IMR-90 (cell line): ENCODE measurements at regions not wholly inside any gene's neighbourhood (a gene's known extent, or its start where the extent isn't known, plus 50 kb on each side); places are given as distances from the start of the nearest gene placed in this dataset.

Experiments
- ATAC-seq: fragments of 200-7000 bp; cut with Tn5 transposase; 2 replicates; pipeline ENCODE4 v1.9.1; 2020; ENCODE audit warnings: low read depth, mild to moderate bottlenecking, moderate library complexity
- BruUV-seq: library from RNA; stranded (reverse); fragments of 400-500 nt; replicated peaks from 2 replicates; lab custom pipeline; 2021; lab: Mats Ljungman, UMichigan
- CTCF ChIA-PET: fragments of 300-600 bp; formaldehyde crosslinking; extraction: SDS; loops from one replicate; lab custom pipeline; 2021; ENCODE audit warnings: antibody characterized with exemption; lab: Yijun Ruan, JAX
- POLR2A ChIA-PET: fragments of 300-600 bp; sonication (Branson Sonifier 250); formaldehyde crosslinking; loops from one replicate; lab custom pipeline; 2022; ENCODE audit warnings: antibody characterized with exemption; ENCODE audit not compliant: unreplicated experiment; lab: Charles Lee
- DNase-seq: peaks from one replicate; pipeline ENCODE4 v3.0.0; 2013
- H2AFZ ChIP-seq: replicated peaks from 2 replicates; pipeline ENCODE3; 2013; ENCODE audit warnings: low read length, mild to moderate bottlenecking; ENCODE audit not compliant: poor library complexity
- H2AK5ac ChIP-seq: 2 replicates; pipeline ENCODE4 v1.6.1; 2013; ENCODE audit warnings: low read depth, low read length, inconsistent platforms
- H2AK9ac ChIP-seq: replicated peaks from 2 replicates; pipeline ENCODE3; 2013; ENCODE audit warnings: mild to moderate bottlenecking, low read depth, low read length, moderate library complexity; ENCODE audit not compliant: poor library complexity
- H2BK120ac ChIP-seq: 2 replicates; pipeline ENCODE4 v1.6.1; 2013; ENCODE audit warnings: low read depth, low read length, inconsistent platforms
- H2BK15ac ChIP-seq: 3 replicates; pipeline ENCODE4 v1.6.1; 2013; ENCODE audit warnings: low read depth, low read length, inconsistent platforms
- H2BK20ac ChIP-seq: 2 replicates; pipeline ENCODE4 v1.6.1; 2013; ENCODE audit warnings: low read depth, mild to moderate bottlenecking, inconsistent platforms, low read length, moderate library complexity
- H2BK5ac ChIP-seq: 2 replicates; pipeline ENCODE4 v1.6.1; 2013; ENCODE audit warnings: mild to moderate bottlenecking, low read depth, low read length, inconsistent platforms; ENCODE audit not compliant: poor library complexity, severe bottlenecking
- H3K14ac ChIP-seq: replicated peaks from 2 replicates; pipeline ENCODE4 v1.6.1; 2013; ENCODE audit warnings: low read depth, low read length, inconsistent platforms
- H3K18ac ChIP-seq: 2 replicates; pipeline ENCODE4 v1.6.1; 2013; ENCODE audit warnings: low read depth, low read length, control low read depth
- H3K23ac ChIP-seq: 2 replicates; pipeline ENCODE4 v1.6.1; 2013; ENCODE audit warnings: low read depth, low read length, inconsistent platforms
- H3K27ac ChIP-seq: 2 replicates; pipeline ENCODE4 v1.5.1; 2013; ENCODE audit warnings: mild to moderate bottlenecking, control low read depth, low read length; ENCODE audit not compliant: insufficient read depth
- H3K27me3 ChIP-seq: 2 replicates; pipeline ENCODE4 v1.6.1; 2013; ENCODE audit warnings: low read length; ENCODE audit not compliant: control insufficient read depth, insufficient read depth
- H3K36me3 ChIP-seq: 2 replicates; pipeline ENCODE4 v1.6.1; 2013; ENCODE audit warnings: low read length, mixed read lengths; ENCODE audit not compliant: control insufficient read depth, insufficient read depth
- H3K4ac ChIP-seq: 2 replicates; pipeline ENCODE4 v1.6.1; 2013; ENCODE audit warnings: low read depth, low read length, inconsistent platforms
- H3K4me1 ChIP-seq: 2 replicates; pipeline ENCODE4 v1.6.1; 2013; ENCODE audit warnings: low read length, mixed read lengths; ENCODE audit not compliant: control insufficient read depth, insufficient read depth
- H3K4me2 ChIP-seq: 2 replicates; pipeline ENCODE4 v1.6.1; 2013; ENCODE audit warnings: low read depth, mild to moderate bottlenecking, control low read depth, low read length, moderate library complexity
- H3K4me3 ChIP-seq: 2 replicates; pipeline ENCODE4 v1.5.1; 2013; ENCODE audit warnings: low read depth, mild to moderate bottlenecking, control low read depth, low read length, moderate library complexity; ENCODE audit not compliant: insufficient read depth
- H3K56ac ChIP-seq: 2 replicates; pipeline ENCODE4 v1.6.1; 2013; ENCODE audit warnings: low read length, inconsistent platforms; ENCODE audit not compliant: insufficient read depth; ENCODE audit errors: extremely low read depth
- H3K79me1 ChIP-seq, 2 experiments: 2 replicates each; pipeline ENCODE4 v1.6.1; 2013; ENCODE audit warnings: low read length in 2 of 2, inconsistent platforms in 1 of 2, low read depth in 1 of 2
- H3K9ac ChIP-seq: 2 replicates; pipeline ENCODE4 v1.6.1; 2013; ENCODE audit warnings: low read depth, low read length, control low read depth
- H3K9me1 ChIP-seq: 2 replicates; pipeline ENCODE4 v1.6.1; 2013; ENCODE audit warnings: low read length, inconsistent platforms; ENCODE audit not compliant: insufficient read depth
- H3K9me3 ChIP-seq: 2 replicates; pipeline ENCODE4 v1.6.1; 2013; ENCODE audit warnings: low read length; ENCODE audit not compliant: control insufficient read depth, insufficient read depth
- H4K20me1 ChIP-seq: 2 replicates; pipeline ENCODE4 v1.6.1; 2013; ENCODE audit warnings: low read length, inconsistent platforms; ENCODE audit not compliant: insufficient read depth
- H4K5ac ChIP-seq: 2 replicates; pipeline ENCODE4 v1.6.1; 2013; ENCODE audit warnings: mild to moderate bottlenecking, low read depth, low read length, control low read depth
- H4K8ac ChIP-seq, 2 experiments: 2 replicates each; pipeline ENCODE4 v1.6.1; 2013; ENCODE audit warnings: low read depth in 2 of 2, low read length in 2 of 2, control low read depth in 1 of 2, inconsistent platforms in 1 of 2
- H4K91ac ChIP-seq: 2 replicates; pipeline ENCODE4 v1.6.1; 2013; ENCODE audit warnings: low read depth, low read length, inconsistent platforms; ENCODE audit not compliant: insufficient read depth
- CEBPB ChIP-seq: IDR thresholded peaks from 2 replicates; pipeline ENCODE4 v1.6.1; 2012; ENCODE audit warnings: low read depth, low read length, improper control_type of control experiment
- FOS ChIP-seq: fragments of 150-350 bp; IDR thresholded peaks from 2 replicates; pipeline ENCODE4 v1.6.1; 2016; ENCODE audit warnings: low read depth, low read length
- RAD21 ChIP-seq: IDR thresholded peaks from 2 replicates; pipeline ENCODE4 v1.6.1; 2012; ENCODE audit warnings: low read length, improper control_type of control experiment
- WGBS, 2 experiments: methylation state at CpG; one replicate each; pipeline versions ENCODE4 v1.1.5 to v1.1.7; 2013; ENCODE audit warnings: missing lambda C conversion rate in 2 of 2; ENCODE audit not compliant: insufficient read length in 1 of 2; ENCODE audit errors: extremely low coverage in 2 of 2; 5-methylcytosine and 5-hydroxymethylcytosine counted together
- dilution Hi-C: fragments of 300-500 bp; cut with HindIII; formaldehyde crosslinking; loops from one replicate; pipeline ENCODE4 v1.14.3; 2018; ENCODE audit warnings: low sequenced_read_pairs; ENCODE audit not compliant: unreplicated experiment
- in situ Hi-C: fragments of 300-500 bp; cut with MboI; formaldehyde crosslinking; loops from 3 replicates; pipeline ENCODE4 v1.14.3; 2019; ENCODE audit warnings: low sequenced_read_pairs, inconsistent platforms, mixed read lengths
- intact Hi-C: fragments of 100-400 bp; cut with micrococcal nuclease; formaldehyde crosslinking; loops from 2 replicates; pipeline ENCODE4 v1.10.0; 2022

DNA sequence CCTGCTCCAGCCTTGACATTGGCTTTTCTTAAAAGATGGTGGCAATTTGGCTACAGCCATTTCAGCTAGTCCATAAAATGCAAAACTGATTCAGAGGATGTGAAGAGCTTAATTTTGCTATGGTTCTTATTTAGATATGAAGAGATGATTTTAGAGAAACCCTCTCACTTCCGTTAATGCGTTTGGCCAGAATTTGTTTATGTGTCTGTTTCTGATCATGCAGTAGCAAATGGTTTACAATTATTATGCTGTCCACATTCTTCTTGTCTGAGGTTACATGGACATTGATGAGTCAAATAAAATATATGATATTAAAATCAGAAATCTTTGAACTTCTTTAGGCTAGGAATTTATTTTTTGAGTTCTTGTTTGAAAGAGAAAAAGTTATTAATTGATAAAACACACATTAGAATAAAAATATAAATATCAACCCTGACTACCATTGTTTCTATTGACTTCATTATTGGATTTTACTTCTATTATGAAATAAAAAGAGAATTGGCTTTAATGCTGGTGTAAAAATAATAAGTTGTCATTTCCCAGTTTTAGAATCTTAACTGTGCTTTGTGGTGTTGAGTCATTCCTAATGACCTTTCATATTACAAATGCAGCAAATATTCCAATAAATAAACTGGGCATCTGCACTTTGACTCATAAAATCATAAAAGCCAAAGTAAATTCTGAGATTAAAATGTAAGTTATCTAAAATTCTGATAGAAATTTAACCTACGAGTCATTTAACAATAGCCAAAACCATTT is 1286.0 kb upstream of the GJE1 start:
- BruUV-seq, result no TSS peak
- Histone ChIP-seq H2BK5ac (peak overlapping the region; percentile 92), H2BK20ac (peak overlapping the region; percentile 99), H2AK5ac (peak overlapping the region; percentile 67), H3K79me1 (no peaks in the 10 kb centered on the region), H4K8ac (peak overlapping the region; percentile 90 to 91), H3K4me1 (peaks cover 6% of the 10 kb centered on the region), H3K23ac (peak overlapping the region; percentile 96), H3K18ac (peak overlapping the region; percentile 55), H3K36me3 (no peaks in the 10 kb centered on the region), H3K27ac (peak overlapping the region; percentile 13; the same call in 1 of the 2 replicates), H4K20me1 (no peaks in the 10 kb centered on the region), H4K91ac (peak overlapping the region; percentile 96), H3K4me2 (no peak overlapping the region), H3K9ac (no peak overlapping the region), H2BK15ac (peak overlapping the region; percentile 98), H3K14ac (peak overlapping the region; percentile 99), H3K4me3 (no peak overlapping the region), H2AFZ (no peak overlapping the region), H3K9me3 (0 out of 2 replicates have a peak, but pooled peaks cover 1% of the 10 kb centered on the region), H4K5ac (peak overlapping the region; percentile 14; the same call in 1 of the 2 replicates), H3K4ac (peak overlapping the region; percentile 97), H3K9me1 (no peaks in the 10 kb centered on the region), H3K56ac (peak overlapping the region; percentile 66; the same call in 1 of the 2 replicates), H2BK120ac (peak overlapping the region; percentile 99), H3K27me3 (no peaks in the 10 kb centered on the region), H2AK9ac (no peak overlapping the region)
- TF ChIP-seq FOS, result peak; percentile 29; the same call in 1 of the 2 replicates
- TF ChIP-seq CEBPB, result peak; percentile 9; the same call in 1 of the 2 replicates
- TF ChIP-seq RAD21, result no peak
- dilution Hi-C loops (no loop called here), intact Hi-C loops (no loop called here), in situ Hi-C loops (no loop called here)
- peak; percentile 38; the same call in 1 of the 2 replicates for ATAC-seq
- CTCF ChIA-PET, result no interaction called here
- POLR2A ChIA-PET, result no interaction called here
- no CpG with 5 or more reads among the region's 3 CpGs for WGBS, 2 experiments
- peak; percentile 72 for DNase-seq
